ENCODE measurements at regions not wholly inside any gene's neighbourhood (a gene's known extent, or its start where the extent isn't known, plus 50 kb on each side); places are given as distances from the start of the nearest gene placed in this dataset.
A peak's percentile ranks its signal among the peaks of the same experiment; 100 is the strongest.

DNA sequence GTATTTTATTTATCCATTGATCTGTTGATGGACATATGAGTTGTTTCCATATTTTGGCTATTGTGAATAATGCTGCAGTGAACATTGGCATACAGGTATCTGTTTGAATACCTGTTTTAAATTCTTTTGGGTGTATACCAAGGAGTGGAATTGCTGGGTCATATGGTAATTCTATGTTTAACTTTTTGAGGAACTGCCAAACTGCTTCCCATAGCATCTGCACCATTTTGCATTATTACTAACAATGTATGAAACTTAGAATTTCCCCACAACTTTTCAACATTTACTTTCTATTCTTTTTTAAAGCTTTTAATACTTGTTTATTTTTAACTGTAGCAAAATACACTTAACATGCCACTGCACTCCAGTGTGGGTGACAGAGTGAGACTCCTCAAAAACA is 57.0 kb upstream of the MSN start:
- Mint-ChIP-seq H3K27ac (peak overlapping the region in 4 of 6 donors; percentile 12 to 86 (median 82)), H3K4me3 (peak overlapping the region in 2 of 5 donors; percentile 69 to 71), H3K9me3 (no peaks in the 10 kb centered on the region), H3K36me3 (peaks cover 0 to 2% (median 2%) of the 10 kb centered on the region in 3 donors), H3K4me1 (peaks cover 49 to 53% of the 10 kb centered on the region in 2 donors), H3K27me3 (ENCODE audit: low read depth in 3 of 3) (peaks cover 0 to 3% (median 0%) of the 10 kb centered on the region in 3 donors)
- no peak for DNase-seq

DNA sequence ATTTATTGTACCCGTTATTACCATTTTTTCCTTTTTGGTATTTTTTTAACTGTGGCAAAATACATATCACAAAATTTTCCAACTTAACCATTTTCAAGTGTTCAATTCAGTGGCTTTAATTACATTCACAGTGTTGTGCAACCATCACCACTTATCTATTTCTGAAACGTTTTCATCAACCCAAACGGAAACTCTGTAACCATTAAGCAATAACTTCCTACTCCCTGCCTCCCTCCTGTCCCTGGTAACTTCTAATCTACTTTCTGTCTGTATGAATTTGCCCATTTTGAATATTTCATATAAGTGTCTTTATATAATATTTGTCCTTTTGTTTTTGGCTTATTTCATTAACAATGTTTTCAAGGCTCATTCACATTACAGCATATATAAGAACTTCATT is 57.4 kb upstream of the MSN start:
- peaks cover 0 to 3% (median 0%) of the 10 kb centered on the region in 3 donors for H3K27me3 Mint-ChIP-seq (ENCODE audit: low read depth in 3 of 3)
- peaks cover 0 to 6% (median 5%) of the 10 kb centered on the region in 3 donors for H3K36me3 Mint-ChIP-seq
- peak overlapping the region; percentile 44 to 71 (median 67) for H3K4me3 Mint-ChIP-seq
- DNase-seq, result peak in 1 of 3 donors; percentile 25
- no peaks in the 10 kb centered on the region for H3K9me3 Mint-ChIP-seq
- peak overlapping the region; percentile 59 to 86 (median 74) for H3K27ac Mint-ChIP-seq
- H3K4me1 Mint-ChIP-seq, result peaks cover 52 to 53% of the 10 kb centered on the region in 2 donors

DNA sequence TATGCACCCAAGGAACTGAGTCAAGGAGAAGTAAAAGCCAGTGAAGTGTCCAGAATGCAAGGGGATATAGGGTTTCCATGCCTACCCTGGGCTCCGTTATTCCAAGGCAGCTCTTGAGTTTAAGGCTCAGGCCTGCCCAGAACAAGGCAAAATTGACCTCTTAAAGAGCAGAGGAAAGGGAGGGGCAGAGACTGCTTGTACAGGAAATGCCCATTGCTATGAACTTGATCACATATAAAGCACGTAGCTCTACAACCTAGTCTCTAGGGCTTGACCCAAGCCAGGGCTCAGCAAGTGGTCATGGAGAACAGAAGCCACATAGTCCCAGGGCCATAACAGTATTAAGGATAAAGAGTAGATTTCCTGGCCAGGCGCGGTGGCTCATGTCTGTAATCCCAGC is 58.2 kb upstream of the MSN start:
- H3K4me3 Mint-ChIP-seq, result peak overlapping the region; percentile 52 to 76 (median 67)
- H3K9me3 Mint-ChIP-seq, result no peaks in the 10 kb centered on the region
- H3K27ac Mint-ChIP-seq, result peak overlapping the region; percentile 66 to 86 (median 82)
- H3K36me3 Mint-ChIP-seq, result peaks cover under 1 to 9% (median 6%) of the 10 kb centered on the region in 3 donors
- no peak for DNase-seq
- peaks cover 0 to 3% (median 0%) of the 10 kb centered on the region in 3 donors for H3K27me3 Mint-ChIP-seq (ENCODE audit: low read depth in 3 of 3)
- H3K4me1 Mint-ChIP-seq, result peaks cover 52 to 53% of the 10 kb centered on the region in 2 donors

DNA sequence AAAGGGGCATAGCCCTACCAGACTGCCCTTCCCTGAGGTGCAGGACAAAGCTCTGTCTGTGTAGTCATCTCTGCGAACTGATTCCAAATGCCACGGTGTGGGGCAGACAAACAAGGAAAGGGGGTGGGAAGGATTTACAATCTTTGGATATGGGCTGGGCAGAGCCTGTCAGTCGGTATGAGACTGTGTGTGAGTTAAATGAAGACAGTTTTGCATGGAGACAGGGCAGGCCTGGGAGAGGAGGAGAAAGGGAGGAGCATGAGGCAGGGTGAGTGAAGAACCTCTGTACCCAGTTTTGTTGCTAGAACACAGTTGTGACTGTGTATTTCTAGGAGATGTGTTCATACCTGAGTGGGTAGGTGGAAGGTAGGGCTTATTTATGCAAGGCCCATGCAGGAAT is 59.4 kb upstream of the MSN start:
- DNase-seq, result no peak
- Mint-ChIP-seq H3K9me3 (no peaks in the 10 kb centered on the region), H3K36me3 (peaks cover 4 to 9% (median 6%) of the 10 kb centered on the region in 3 donors), H3K4me1 (peaks cover 46 to 51% of the 10 kb centered on the region in 2 donors), H3K4me3 (peak overlapping the region in 4 of 5 donors; percentile 23 to 51 (median 45)), H3K27ac (peak overlapping the region; percentile 2 to 73 (median 56)), H3K27me3 (ENCODE audit: low read depth in 3 of 3) (peaks cover 0 to 3% (median 1%) of the 10 kb centered on the region in 3 donors)

DNA sequence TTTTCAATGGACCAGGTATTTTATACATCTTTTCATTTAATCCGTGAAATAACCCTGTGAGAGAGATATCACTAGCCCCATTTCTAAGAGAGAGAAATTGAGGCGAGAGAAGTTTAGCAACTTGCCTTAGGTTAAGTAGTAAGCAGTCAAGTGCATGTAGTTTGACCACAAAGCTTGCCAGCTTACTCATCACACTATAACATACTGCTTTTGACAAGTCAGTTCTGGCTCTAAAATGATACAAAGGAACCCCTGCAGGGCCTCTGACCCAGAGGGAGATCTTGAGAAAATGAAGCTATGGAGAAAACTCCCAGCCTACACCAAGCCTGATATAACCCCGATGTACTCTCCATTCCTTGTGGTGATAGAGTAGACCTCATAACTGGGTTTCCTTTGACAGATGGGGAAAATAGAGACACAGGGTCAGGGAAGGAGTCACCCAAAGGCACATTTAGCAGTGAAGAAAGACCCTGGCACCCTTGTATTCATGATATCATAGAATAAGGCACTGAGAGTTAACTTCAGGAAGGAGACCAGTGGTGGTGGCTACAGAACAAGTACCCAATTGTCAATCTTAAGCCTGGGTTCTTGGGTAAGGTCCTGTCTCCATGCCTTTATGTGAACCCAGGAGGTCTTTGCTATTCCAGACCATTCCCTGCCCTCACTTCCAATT is 60.2 kb upstream of the MSN start:
- Mint-ChIP-seq H3K36me3 (peaks cover 4 to 9% (median 6%) of the 10 kb centered on the region in 3 donors), H3K9me3 (no peaks in the 10 kb centered on the region), H3K4me1 (peaks cover 51 to 56% of the 10 kb centered on the region in 2 donors), H3K27ac (peak overlapping the region; percentile 25 to 83 (median 76)), H3K27me3 (ENCODE audit: low read depth in 3 of 3) (peaks cover 0 to 3% (median 1%) of the 10 kb centered on the region in 3 donors), H3K4me3 (peak overlapping the region; percentile 7 to 73 (median 53))
- peak in 2 of 3 donors; percentile 23 to 42 for DNase-seq

DNA sequence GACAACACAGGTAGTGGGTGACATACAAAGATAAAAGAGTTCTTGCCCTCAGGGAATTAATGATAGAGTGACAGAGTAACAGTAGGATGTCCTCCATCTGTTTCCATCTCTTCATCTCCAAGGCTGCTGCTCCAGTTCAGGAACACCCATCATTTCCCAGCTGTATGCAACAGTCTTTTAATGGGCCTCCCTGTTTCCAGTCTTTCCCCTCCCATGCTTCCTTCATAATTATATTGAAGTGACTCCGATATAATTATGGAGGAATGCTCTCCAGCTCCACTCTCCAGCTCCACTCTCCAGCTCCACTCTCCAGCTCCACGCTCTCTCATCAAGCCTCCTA is 65.3 kb upstream of the MSN start:
- Mint-ChIP-seq H3K27ac (peak overlapping the region; percentile 78 to 92 (median 88)), H3K36me3 (peaks cover 4 to 9% (median 6%) of the 10 kb centered on the region in 3 donors), H3K9me3 (no peaks in the 10 kb centered on the region), H3K4me1 (peaks cover 64 to 65% of the 10 kb centered on the region in 2 donors), H3K4me3 (peak overlapping the region in 4 of 5 donors; percentile 23 to 90 (median 45)), H3K27me3 (ENCODE audit: low read depth in 3 of 3) (peaks cover 0 to 4% (median 3%) of the 10 kb centered on the region in 3 donors)
- DNase-seq, result no peak

DNA sequence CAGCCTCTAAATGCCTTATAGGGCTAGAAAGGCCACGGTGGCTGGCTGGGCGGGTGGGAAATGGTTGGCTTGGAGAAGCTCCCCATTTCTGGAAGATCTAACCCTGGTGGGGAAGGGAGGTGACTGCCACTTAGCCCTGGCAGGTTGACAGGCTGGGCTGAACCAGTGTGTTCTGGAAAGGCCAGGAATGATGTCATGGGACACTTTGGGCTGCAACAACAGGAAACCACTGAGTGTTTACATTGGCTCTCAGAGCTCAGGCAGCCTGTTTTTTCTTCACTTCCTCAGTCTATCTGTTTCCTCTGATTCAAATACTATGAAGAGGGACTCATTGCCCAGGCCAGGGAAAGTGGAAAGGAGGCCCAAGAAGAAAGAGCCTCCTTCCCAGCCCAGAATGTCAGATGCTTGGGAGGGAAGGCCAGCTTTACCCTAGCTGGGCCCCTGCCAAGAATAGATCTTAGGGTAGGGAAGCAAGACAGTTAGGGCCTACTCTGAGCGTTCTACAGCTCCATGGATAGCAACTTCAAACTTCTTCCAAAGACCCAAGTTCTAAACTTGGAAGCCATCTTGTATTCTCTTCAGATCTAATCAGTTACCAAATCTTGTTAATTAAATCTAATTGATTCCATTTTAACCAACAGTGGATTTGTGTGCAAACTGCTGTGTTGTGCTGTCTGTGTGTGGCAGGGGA is 65.8 kb upstream of the MSN start:
- Mint-ChIP-seq H3K27me3 (ENCODE audit: low read depth in 3 of 3) (peaks cover 0 to 4% (median 3%) of the 10 kb centered on the region in 3 donors), H3K4me1 (peaks cover 64 to 65% of the 10 kb centered on the region in 2 donors), H3K4me3 (peak overlapping the region; percentile 4 to 90 (median 31)), H3K9me3 (no peaks in the 10 kb centered on the region), H3K27ac (peak overlapping the region; percentile 78 to 92 (median 88)), H3K36me3 (peaks cover 4 to 9% (median 6%) of the 10 kb centered on the region in 3 donors)
- peak; percentile 25 to 54 (median 47) for DNase-seq

DNA sequence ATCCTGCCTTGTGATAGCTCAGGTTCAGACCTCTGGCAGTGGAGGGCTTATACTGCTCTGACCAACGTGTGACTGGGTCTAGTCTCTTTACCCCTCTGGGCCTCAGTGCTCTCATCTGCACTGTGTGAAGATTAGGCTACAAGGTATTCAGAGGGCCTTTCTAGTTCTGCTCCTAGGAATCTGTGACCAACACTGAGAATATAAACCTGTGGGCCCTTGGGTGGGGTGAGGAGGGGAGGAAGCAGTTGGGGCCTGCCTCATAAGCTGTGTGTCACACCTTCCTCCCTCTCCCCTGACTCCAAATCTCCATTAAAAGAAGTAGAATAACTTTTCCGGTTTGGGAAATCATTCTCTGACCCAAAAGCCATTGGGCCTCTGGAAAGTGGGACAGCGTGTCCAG is 66.3 kb upstream of the MSN start:
- Mint-ChIP-seq H3K4me1 (peaks cover 66 to 67% of the 10 kb centered on the region in 2 donors), H3K4me3 (peak overlapping the region in 4 of 5 donors; percentile 28 to 90 (median 48)), H3K9me3 (no peaks in the 10 kb centered on the region), H3K27me3 (ENCODE audit: low read depth in 3 of 3) (peaks cover 0 to 6% (median 3%) of the 10 kb centered on the region in 3 donors), H3K36me3 (peaks cover 4 to 9% (median 6%) of the 10 kb centered on the region in 3 donors), H3K27ac (peak overlapping the region; percentile 78 to 92 (median 88))
- no peak for DNase-seq

DNA sequence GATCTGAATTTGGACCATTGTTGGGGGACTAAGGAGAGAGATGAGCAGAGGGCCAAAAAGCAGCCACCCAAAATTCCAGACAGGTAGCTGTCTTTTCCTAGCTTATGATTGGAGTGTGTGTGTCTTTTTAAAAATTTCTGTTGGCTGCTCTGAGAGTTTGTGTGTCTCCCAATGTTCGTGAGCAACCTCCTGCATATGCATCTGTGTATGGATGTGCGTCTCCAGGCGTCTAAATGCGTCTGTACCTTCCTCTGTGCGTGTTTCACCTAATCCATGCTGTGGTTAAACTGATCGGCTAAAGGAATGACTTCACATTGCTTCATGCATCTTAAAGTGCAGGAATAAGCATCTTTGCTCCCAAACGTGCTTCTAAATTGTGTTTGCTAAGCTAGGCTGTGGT is 65.5 kb upstream of the LAS1L start:
- Mint-ChIP-seq H3K36me3 (peaks cover 0 to 4% (median 4%) of the 10 kb centered on the region in 3 donors), H3K27me3 (ENCODE audit: low read depth in 3 of 3) (peaks cover 0 to 8% (median 3%) of the 10 kb centered on the region in 3 donors), H3K27ac (peak overlapping the region in 5 of 6 donors; percentile 16 to 94 (median 17)), H3K4me1 (peaks cover 71 to 77% of the 10 kb centered on the region in 2 donors), H3K4me3 (peak overlapping the region in 1 of 5 donors; percentile 90), H3K9me3 (no peaks in the 10 kb centered on the region)
- no peak for DNase-seq

DNA sequence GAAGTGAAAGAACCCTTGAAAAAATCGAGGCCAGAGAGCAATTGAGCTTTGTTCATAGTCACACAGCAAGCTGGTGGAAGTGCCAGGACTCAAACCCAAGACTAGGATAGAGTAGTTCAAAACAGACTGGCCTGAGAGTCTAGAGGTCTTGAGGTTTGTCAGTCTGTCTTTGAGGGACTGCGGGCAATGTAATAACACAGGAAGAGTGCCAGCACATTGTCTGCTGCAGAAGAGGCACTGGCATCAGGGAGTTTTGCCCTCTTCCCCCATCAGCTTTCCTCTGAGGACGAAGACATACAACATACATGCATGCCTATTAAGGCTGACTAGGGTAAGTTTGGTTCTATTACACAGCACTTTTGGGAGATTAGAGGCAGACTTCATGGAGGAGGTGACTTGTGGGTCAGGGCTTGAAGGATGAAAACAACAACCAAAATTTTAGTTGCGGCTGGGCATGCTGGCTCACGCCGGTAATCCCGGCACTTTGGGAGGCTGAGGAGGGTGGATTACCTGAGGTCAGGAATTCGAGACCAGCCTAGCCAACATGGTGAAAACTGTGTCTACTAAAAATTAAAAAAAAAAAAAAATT is 64.1 kb upstream of the LAS1L start:
- Mint-ChIP-seq H3K27me3 (ENCODE audit: low read depth in 3 of 3) (peaks cover 0 to 7% (median 3%) of the 10 kb centered on the region in 3 donors), H3K9me3 (no peaks in the 10 kb centered on the region), H3K4me1 (peaks cover 74 to 78% of the 10 kb centered on the region in 2 donors), H3K27ac (peak overlapping the region; percentile 82 to 94 (median 88)), H3K36me3 (no peaks in the 10 kb centered on the region), H3K4me3 (peak overlapping the region; percentile 62 to 90 (median 77))
- peak; percentile 18 to 37 (median 26) for DNase-seq

DNA sequence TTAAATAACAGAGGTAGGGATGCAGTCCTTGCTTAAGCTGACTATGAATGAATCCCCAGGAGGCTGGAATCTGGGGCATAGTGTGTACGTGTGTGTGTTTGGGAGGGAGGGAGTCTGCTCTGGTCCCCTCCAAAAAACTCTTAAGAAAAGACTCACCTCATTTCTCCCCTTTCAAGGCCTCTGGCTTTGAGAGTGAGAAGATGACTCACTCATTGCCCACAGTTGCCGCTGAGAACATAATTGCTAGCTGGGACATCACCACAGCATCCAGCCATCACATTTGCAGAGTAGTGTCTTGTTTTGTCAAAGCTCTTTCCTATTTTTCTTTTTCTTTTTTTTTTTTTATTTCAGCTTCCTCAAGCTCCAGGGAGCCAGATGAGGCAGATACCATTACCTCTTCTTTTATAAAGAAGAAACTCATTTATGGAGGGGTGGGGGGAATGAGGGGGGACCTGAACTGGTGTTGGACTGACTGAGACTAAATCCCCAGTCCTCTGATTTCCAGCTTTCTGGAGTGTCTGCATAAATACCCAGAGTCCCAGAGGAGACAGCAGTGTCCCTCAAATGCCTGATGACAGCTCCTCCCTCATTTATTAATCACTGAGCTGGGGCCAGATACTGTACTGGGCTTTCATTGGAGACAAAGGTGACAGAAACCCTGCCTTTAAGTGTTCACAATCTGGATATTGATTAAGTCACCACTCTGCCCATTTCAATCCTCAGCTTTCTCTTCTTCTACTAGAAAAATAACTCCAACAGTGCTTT is 61.9 kb upstream of the LAS1L start:
- Mint-ChIP-seq H3K36me3 (no peaks in the 10 kb centered on the region), H3K9me3 (no peaks in the 10 kb centered on the region), H3K27ac (peak overlapping the region; percentile 91 to 97 (median 94)), H3K4me1 (peaks cover 61 to 65% of the 10 kb centered on the region in 2 donors), H3K27me3 (ENCODE audit: low read depth in 3 of 3) (peaks cover 3 to 7% (median 5%) of the 10 kb centered on the region in 3 donors), H3K4me3 (peak overlapping the region; percentile 68 to 84 (median 82))
- DNase-seq, result peak; percentile 65 to 73 (median 68)

DNA sequence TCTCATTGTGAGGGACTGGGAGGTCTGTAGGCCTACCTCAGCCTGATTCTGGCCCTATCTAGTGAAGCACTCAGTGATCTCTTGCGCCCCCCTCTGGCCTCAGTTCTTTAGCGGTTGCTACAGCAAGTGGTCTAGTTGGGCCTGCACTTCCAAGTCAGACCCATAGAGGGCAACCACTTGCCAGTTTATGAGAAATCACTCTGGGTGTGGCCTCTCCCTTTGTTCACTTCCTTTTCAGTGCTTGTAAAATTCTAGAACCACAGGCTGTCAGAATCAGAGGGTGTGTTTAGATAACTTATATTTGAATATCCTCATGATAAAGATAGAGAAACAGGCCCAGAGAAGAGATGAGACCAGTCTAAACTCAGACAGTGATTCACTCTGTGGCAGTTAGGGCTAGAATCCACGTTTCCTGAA is 60.9 kb upstream of the LAS1L start:
- Mint-ChIP-seq H3K27ac (peak overlapping the region; percentile 91 to 97 (median 94)), H3K4me1 (peaks cover 51 to 55% of the 10 kb centered on the region in 2 donors), H3K27me3 (ENCODE audit: low read depth in 3 of 3) (peaks cover 3 to 7% (median 5%) of the 10 kb centered on the region in 3 donors), H3K36me3 (no peaks in the 10 kb centered on the region), H3K9me3 (no peaks in the 10 kb centered on the region), H3K4me3 (peak overlapping the region; percentile 68 to 84 (median 82))
- peak; percentile 89 to 92 (median 91) for DNase-seq

DNA sequence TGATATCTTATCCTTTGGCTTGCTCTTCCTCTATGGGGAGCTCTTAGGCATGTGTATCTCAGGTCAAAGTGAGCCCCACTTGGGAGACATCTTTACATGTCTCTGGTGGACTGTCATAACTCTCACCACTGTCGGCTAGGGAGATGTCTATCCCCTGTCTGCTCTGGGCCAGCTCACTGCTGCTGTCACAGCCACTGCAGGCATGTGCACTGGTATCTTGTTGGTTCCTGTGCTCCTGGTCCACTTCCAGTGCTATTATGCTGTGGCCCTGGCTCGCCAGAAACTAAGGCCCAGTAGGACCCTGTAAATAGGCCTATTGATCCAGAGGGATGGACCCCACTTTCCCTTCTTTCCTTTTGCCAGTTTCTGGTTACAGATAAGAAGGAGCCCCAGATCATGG is 56.6 kb upstream of the LAS1L start:
- peaks cover 13 to 14% of the 10 kb centered on the region in 2 donors for H3K4me1 Mint-ChIP-seq

More for the DNA sequence above, 56.6 kb upstream of the LAS1L start:
- Mint-ChIP-seq H3K27ac (no peak overlapping the region), H3K4me3 (no peak overlapping the region), H3K9me3 (peaks cover 0 to 3% (median 0%) of the 10 kb centered on the region in 6 donors), H3K36me3 (no peaks in the 10 kb centered on the region), H3K27me3 (ENCODE audit: low read depth in 3 of 3) (peaks cover 2 to 4% (median 3%) of the 10 kb centered on the region in 3 donors)
- DNase-seq, result no peak

Measured in immature natural killer cell (primary cell).